GM12878 (cell line): ENCODE measurements at regions not wholly inside any gene's neighbourhood (a gene's known extent, or its start where the extent isn't known, plus 50 kb on each side); places are given as distances from the start of the nearest gene placed in this dataset.
"Not testable (repeated sequence)": the region's sequence is repeated elsewhere in the genome, so short reads cannot be mapped to it uniquely, and the experiment has no call there.

ENCODE experiments used
- ATAC-seq: fragments of 200-7000 bp; cut with Tn5 transposase; 3 replicates; pipeline ENCODE4 v1.9.1; 2020; ENCODE audit warnings: mild to moderate bottlenecking, moderate library complexity
- BruUV-seq: library from RNA; stranded (reverse); fragments of 400-500 nt; replicated peaks from 2 replicates; lab custom pipeline; 2021; lab: Mats Ljungman, UMichigan
- CTCF ChIA-PET: fragments of 300-600 bp; sonication (Branson Sonifier 250); formaldehyde crosslinking; extraction: SDS; loops from one replicate; lab custom pipeline; 2021; ENCODE audit warnings: inconsistent platforms; lab: Yijun Ruan, JAX
- POLR2A ChIA-PET: fragments of 350-600 bp; formaldehyde crosslinking; extraction: SDS; loops from one replicate; lab custom pipeline; 2021; ENCODE audit warnings: inconsistent platforms; lab: Charles Lee
- RAD21 ChIA-PET: fragments of 300-600 bp; sonication (Branson Sonifier 250); formaldehyde crosslinking; loops from one replicate; lab custom pipeline; 2023; ENCODE audit warnings: antibody characterized with exemption; ENCODE audit not compliant: unreplicated experiment; lab: Charles Lee
- SMC1A ChIA-PET: fragments of 300-600 bp; sonication (Branson Sonifier 250); formaldehyde crosslinking; loops from one replicate; lab custom pipeline; 2023; ENCODE audit not compliant: unreplicated experiment, uncharacterized antibody; lab: Charles Lee
- DNase-seq: peaks from one replicate; pipeline ENCODE4 v3.0.0-alpha.2; 2011; ENCODE audit warnings: low read depth, low spot score
- FAIRE-seq: peaks from 3 replicates; lab custom pipeline; 2011; peaks lifted over from hg19 to GRCh38; lab: Jason Lieb, UNC
- H2AFZ ChIP-seq: 2 replicates; pipeline ENCODE4 v1.6.0; 2011; ENCODE audit warnings: low read depth, low read length, control low read depth; ENCODE audit not compliant: control insufficient read depth
- H3K27ac ChIP-seq: 2 replicates; pipeline ENCODE4 v1.5.1; 2011; ENCODE audit warnings: control low read depth; ENCODE audit not compliant: control insufficient read depth, insufficient read depth
- H3K27me3 ChIP-seq, 2 experiments: replicated peaks in 1 of 2; 2 replicates each; pipeline versions ENCODE4 v1.6.0 to v1.6.1; 2011; ENCODE audit warnings: low read length in 1 of 2; ENCODE audit not compliant: control insufficient read depth in 2 of 2, insufficient read depth in 2 of 2
- H3K36me3 ChIP-seq, 2 experiments: 2 replicates each; pipeline ENCODE4 v1.5.1; 2011; ENCODE audit warnings: low read length in 1 of 2; ENCODE audit not compliant: control insufficient read depth in 2 of 2, insufficient read depth in 2 of 2
- H3K4me1 ChIP-seq: 2 replicates; pipeline ENCODE4 v1.6.1; 2011; ENCODE audit warnings: mild to moderate bottlenecking, low read length, moderate library complexity, mixed read lengths; ENCODE audit not compliant: control insufficient read depth, insufficient read depth
- H3K4me2 ChIP-seq: 2 replicates; pipeline ENCODE4 v1.6.0; 2011; ENCODE audit warnings: control low read depth; ENCODE audit not compliant: control insufficient read depth, insufficient read depth
- H3K4me3 ChIP-seq: fragments of 200-600 bp; sonication (generic); 2 replicates; pipeline ENCODE4 v1.5.1; 2016
- H3K79me2 ChIP-seq: 2 replicates; pipeline ENCODE4 v1.6.0; 2011; ENCODE audit warnings: low read length; ENCODE audit not compliant: control insufficient read depth, insufficient read depth
- H3K9ac ChIP-seq: 2 replicates; pipeline ENCODE4 v1.8.0; 2011; ENCODE audit warnings: low read length, control low read depth, mixed read lengths; ENCODE audit not compliant: control insufficient read depth, insufficient read depth
- H3K9me3 ChIP-seq: replicated peaks from 3 replicates; pipeline ENCODE4 v1.5.1; 2011; ENCODE audit warnings: mild to moderate bottlenecking, low read length; ENCODE audit not compliant: control insufficient read depth, insufficient read depth
- H4K20me1 ChIP-seq: 2 replicates; pipeline ENCODE4 v1.6.0; 2011; ENCODE audit not compliant: control insufficient read depth, insufficient read depth
- IKZF2 ChIP-seq, 2 experiments: fragments of 450-650 bp; IDR thresholded peaks; 2 replicates each; pipeline ENCODE4 v1.6.1; 2017; ENCODE audit warnings: mild to moderate bottlenecking in 2 of 2, moderate library complexity in 2 of 2
- NR2C1 ChIP-seq: fragments of 450-650 bp; IDR thresholded peaks from 2 replicates; pipeline ENCODE4 v1.6.1; 2017; ENCODE audit warnings: antibody characterized with exemption, mild to moderate bottlenecking, moderate library complexity
- POLR2A ChIP-seq: IDR thresholded peaks from 2 replicates; pipeline ENCODE4 v1.6.1; 2011; ENCODE audit warnings: low read depth, mild to moderate bottlenecking, low read length
- USF1 ChIP-seq: IDR thresholded peaks from 2 replicates; pipeline ENCODE4 v1.6.1; 2011; ENCODE audit warnings: borderline replicate concordance, low read depth, mild to moderate bottlenecking, moderate library complexity, mixed read lengths, low read length; ENCODE audit not compliant: insufficient read depth; ENCODE audit errors: extremely low read length
- ZNF207 ChIP-seq: fragments of 450-650 bp; IDR thresholded peaks from 2 replicates; pipeline ENCODE4 v1.6.1; 2014; ENCODE audit warnings: antibody characterized with exemption, mild to moderate bottlenecking, borderline replicate concordance
- WGBS: methylation state at CpG from one replicate; pipeline ENCODE4 v1.1.6; 2016; ENCODE audit warnings: low lambda C conversion rate; ENCODE audit not compliant: insufficient replicate concordance, insufficient coverage; ENCODE audit errors: missing lambda C conversion rate; 5-methylcytosine and 5-hydroxymethylcytosine counted together
- in situ Hi-C: fragments of 300-500 bp; cut with MboI; formaldehyde crosslinking; loops from 9 replicates; pipeline ENCODE4 v1.14.3; 2018; ENCODE audit warnings: mixed read lengths
- intact Hi-C: fragments of 100-400 bp; cut with micrococcal nuclease; formaldehyde crosslinking; loops from one replicate; pipeline ENCODE4 v1.14.2; 2022; ENCODE audit not compliant: unreplicated experiment
- TF ChIP-seq, protein P1 (sequence below): fragments of 450-650 bp; formaldehyde crosslinking; IDR thresholded peaks from 2 replicates; pipeline ENCODE4 v1.4.0; 2020; ENCODE audit warnings: mild to moderate bottlenecking, moderate library complexity

DNA sequence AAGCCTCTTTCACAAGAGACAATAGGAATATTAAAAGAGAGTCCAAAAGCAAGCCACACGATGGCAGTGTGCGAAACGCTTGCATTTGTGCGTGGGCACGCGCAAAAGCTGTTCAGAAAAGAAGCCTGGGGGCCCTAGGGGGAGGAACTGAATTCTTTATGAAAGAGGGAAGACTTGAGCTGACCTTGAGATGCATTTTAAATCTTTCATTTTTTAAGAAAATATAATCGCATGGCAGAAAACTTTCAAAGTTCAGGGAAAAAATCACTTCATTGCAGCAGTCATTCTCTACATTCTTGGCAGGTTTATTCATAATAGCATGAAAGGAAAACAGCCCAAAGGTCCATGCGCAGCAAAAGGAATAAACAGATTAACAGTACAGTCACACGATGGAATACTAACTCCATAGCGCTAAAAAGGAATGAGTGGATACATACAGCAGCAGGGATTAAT is 206.5 kb upstream of the PRKCQ start:
- FAIRE-seq: no peak
- no peak overlapping the region for H3K4me3 ChIP-seq
- SMC1A ChIA-PET: interaction anchor here (0.6 kb wide), 1 partner anchor 59 kb away, joined by 3 read pairs; no protein-coding TSS in a partner anchor
- H4K20me1 ChIP-seq: no peaks in the 10 kb centered on the region
- DNase-seq: no peak
- no peaks in the 10 kb centered on the region for H3K27me3 ChIP-seq
- no peaks in the 10 kb centered on the region for H3K79me2 ChIP-seq
- H3K27ac ChIP-seq: no peak overlapping the region
- RAD21 ChIA-PET: no interaction called here
- in situ Hi-C loops (no loop called here), intact Hi-C loops (no loop called here)
- peaks cover 4% of the 10 kb centered on the region for H3K4me1 ChIP-seq
- POLR2A ChIA-PET: no interaction called here
- no peak for TF ChIP-seq IKZF2 (IDR thresholded peaks at IDR 0.05)
- no peak for TF ChIP-seq ZNF207
- no peak for TF ChIP-seq USF1
- TF ChIP-seq POLR2A: no peak
- no peak for TF ChIP-seq NR2C1
- TF ChIP-seq, protein P1, sequence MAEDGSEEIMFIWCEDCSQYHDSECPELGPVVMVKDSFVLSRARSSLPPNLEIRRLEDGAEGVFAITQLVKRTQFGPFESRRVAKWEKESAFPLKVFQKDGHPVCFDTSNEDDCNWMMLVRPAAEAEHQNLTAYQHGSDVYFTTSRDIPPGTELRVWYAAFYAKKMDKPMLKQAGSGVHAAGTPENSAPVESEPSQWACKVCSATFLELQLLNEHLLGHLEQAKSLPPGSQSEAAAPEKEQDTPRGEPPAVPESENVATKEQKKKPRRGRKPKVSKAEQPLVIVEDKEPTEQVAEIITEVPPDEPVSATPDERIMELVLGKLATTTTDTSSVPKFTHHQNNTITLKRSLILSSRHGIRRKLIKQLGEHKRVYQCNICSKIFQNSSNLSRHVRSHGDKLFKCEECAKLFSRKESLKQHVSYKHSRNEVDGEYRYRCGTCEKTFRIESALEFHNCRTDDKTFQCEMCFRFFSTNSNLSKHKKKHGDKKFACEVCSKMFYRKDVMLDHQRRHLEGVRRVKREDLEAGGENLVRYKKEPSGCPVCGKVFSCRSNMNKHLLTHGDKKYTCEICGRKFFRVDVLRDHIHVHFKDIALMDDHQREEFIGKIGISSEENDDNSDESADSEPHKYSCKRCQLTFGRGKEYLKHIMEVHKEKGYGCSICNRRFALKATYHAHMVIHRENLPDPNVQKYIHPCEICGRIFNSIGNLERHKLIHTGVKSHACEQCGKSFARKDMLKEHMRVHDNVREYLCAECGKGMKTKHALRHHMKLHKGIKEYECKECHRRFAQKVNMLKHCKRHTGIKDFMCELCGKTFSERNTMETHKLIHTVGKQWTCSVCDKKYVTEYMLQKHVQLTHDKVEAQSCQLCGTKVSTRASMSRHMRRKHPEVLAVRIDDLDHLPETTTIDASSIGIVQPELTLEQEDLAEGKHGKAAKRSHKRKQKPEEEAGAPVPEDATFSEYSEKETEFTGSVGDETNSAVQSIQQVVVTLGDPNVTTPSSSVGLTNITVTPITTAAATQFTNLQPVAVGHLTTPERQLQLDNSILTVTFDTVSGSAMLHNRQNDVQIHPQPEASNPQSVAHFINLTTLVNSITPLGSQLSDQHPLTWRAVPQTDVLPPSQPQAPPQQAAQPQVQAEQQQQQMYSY (CRISPR knock-in tag): no peak
- BruUV-seq: no TSS peak
- CTCF ChIA-PET: no interaction called here
- H3K4me2 ChIP-seq: no peak overlapping the region
- H3K9me3 ChIP-seq: no peaks in the 10 kb centered on the region
- no peak overlapping the region for H3K9ac ChIP-seq
- no peaks in the 10 kb centered on the region for H3K36me3 ChIP-seq
- ATAC-seq: no peak
- WGBS: 33% methylated on average over 10 of the region's 10 CpGs
- H2AFZ ChIP-seq: no peak overlapping the region

GRCh38 chr10:6784429-6784828 is 204.4 kb upstream of the PRKCQ start:
- H2AFZ ChIP-seq, SMC1A ChIA-PET, H3K36me3 ChIP-seq, H3K9ac ChIP-seq, ATAC-seq, H3K4me3 ChIP-seq, H3K27me3 ChIP-seq, in situ Hi-C loops, CTCF ChIA-PET, BruUV-seq, H3K79me2 ChIP-seq, intact Hi-C loops, RAD21 ChIA-PET, DNase-seq, H4K20me1 ChIP-seq, POLR2A ChIA-PET, FAIRE-seq, H3K27ac ChIP-seq, H3K4me2 ChIP-seq, H3K9me3 ChIP-seq: not testable (repeated sequence)
- WGBS: 50% methylated on average over 8 of the region's 8 CpGs
- peaks cover 16% of the 10 kb centered on the region for H3K4me1 ChIP-seq
